ENCODE measurements at regions not wholly inside any gene's neighbourhood (a gene's known extent, or its start where the extent isn't known, plus 50 kb on each side); places are given as distances from the start of the nearest gene placed in this dataset.

DNA sequence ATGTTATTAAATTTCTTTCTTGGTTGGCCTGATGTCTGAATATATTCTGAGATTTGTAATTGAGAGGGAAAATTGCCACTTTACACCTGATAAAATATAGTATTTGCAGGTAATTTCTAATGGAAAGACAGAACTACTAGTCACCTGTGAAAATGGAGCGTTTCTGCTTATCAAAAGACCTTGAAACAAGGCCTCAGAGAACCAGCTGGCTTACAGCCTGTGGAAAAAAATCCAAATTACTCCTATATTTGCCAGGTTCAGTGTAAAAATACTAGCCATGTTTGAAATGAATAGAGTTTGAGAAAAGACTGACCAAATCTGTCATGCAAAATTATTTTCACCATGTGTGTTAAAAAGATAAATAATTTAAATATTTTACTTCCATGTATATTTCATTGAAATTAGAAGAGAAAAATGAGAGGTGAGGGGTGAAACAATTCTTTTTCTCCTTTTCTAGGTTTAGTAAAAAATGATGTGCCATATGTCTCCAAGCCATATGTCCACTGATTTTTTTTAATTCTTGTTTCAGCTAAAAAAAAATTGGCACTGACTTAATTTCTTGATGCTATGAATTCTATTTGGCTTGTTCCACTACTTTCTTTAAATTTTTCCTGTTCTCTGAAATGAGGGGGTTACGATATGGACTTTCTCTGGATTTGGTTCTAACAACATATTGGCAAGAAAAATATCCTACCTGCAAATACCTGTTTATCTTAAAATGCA is 464.9 kb downstream of the GRXCR1 start:
- no peak for DNase-seq (ENCODE audit: low spot score)
- in situ Hi-C loops (cut with MboI; ENCODE audit: low sequenced_read_pairs, unreplicated experiment), result no loop called here

DNA sequence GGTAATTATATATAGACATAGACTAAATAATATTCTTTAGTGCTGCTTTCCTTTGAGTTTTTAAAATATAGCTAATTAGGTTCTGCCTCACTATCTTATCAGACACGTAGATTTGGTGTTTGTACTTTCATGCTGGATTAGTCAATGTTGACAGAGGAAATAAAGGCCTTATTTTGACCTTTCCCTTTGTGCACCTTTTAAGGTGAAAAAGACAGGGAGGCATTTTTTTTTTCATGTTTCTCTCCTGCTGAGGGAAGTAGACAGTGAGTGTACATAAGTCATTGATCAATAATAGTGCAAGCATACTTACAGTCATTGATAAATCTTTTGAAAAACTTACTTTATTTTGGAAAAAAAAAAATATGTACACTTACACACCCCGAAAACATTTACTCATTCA is 467.8 kb downstream of the GRXCR1 start:
- DNase-seq (ENCODE audit: low spot score), result no peak
- TF ChIP-seq, protein P1, sequence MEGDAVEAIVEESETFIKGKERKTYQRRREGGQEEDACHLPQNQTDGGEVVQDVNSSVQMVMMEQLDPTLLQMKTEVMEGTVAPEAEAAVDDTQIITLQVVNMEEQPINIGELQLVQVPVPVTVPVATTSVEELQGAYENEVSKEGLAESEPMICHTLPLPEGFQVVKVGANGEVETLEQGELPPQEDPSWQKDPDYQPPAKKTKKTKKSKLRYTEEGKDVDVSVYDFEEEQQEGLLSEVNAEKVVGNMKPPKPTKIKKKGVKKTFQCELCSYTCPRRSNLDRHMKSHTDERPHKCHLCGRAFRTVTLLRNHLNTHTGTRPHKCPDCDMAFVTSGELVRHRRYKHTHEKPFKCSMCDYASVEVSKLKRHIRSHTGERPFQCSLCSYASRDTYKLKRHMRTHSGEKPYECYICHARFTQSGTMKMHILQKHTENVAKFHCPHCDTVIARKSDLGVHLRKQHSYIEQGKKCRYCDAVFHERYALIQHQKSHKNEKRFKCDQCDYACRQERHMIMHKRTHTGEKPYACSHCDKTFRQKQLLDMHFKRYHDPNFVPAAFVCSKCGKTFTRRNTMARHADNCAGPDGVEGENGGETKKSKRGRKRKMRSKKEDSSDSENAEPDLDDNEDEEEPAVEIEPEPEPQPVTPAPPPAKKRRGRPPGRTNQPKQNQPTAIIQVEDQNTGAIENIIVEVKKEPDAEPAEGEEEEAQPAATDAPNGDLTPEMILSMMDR (IDR thresholded peaks at IDR 0.05; ENCODE audit: borderline replicate concordance, control extremely low read depth, extremely low read depth, insufficient read depth, missing control alignments), result no peak
- in situ Hi-C loops (cut with MboI; ENCODE audit: low sequenced_read_pairs, unreplicated experiment), result no loop called here

More for the DNA sequence above, 464.9 kb downstream of the GRXCR1 start:
- TF ChIP-seq, protein P1 (IDR thresholded peaks at IDR 0.05; ENCODE audit: borderline replicate concordance, control extremely low read depth, extremely low read depth, insufficient read depth, missing control alignments), result no peak

DNA sequence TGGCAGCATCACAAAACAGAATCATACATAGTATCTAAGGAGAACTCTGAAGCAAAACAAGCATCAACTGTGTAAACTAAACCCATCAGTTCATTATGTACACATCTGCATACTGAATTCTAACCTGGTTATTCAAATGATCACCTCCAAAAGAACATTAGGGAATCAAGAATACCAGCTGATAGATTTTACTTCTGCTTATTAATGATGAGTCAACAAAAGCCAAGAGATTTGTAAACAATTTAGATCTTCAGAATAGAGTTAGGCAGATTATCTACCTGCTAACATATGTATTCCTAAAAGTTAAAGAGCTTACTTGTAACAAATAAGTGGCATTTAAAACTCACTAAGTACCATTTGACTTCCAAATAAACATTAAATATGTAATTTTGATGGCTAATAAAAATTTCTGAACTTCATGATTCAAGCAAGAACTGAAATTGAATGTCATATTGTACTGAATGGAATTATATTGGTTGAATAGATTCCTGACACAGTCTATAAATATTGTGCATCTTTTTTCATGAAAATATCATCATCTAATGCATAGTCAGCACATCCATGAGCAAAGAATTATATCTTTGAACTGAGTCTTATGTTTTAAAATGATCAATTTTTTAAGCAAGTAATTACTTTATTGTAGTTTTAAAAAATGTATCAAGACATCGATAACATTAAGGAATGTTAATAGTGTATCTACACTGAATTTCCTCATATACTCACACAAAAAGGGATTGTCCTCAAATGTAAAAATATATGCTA is 470.5 kb downstream of the GRXCR1 start:
- DNase-seq (ENCODE audit: low spot score), result no peak
- in situ Hi-C loops (cut with MboI; ENCODE audit: low sequenced_read_pairs, unreplicated experiment), result no loop called here
- TF ChIP-seq, protein P1 (IDR thresholded peaks at IDR 0.05; ENCODE audit: borderline replicate concordance, control extremely low read depth, extremely low read depth, insufficient read depth, missing control alignments), result no peak

DNA sequence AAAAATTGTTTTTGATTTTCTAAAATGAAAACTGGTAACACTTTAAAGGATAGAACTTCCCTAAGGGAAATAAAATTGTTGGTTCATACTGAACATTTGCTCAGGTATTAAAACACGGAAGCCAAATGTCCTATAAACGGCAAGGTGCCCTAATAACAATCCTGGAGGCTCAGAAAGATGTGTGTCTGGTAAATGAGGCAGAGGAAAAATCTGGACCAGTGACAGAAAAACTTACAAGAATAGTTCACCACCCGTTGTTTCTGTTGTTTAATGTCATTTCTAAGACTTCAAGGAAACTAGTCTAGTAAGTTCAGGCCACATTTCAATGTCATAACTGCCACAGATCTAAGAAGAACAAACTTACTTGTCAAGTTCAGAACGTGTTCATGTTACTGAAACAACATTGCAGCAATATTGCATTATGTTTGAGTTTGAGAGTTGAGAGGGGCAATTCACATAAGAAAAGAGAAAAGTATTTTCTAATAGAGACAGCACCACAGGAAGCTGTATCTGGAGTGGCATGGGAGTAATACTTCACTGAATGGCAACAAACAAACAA is 476.6 kb downstream of the GRXCR1 start:
- no peak for DNase-seq (ENCODE audit: low spot score)
- in situ Hi-C loops (cut with MboI; ENCODE audit: low sequenced_read_pairs, unreplicated experiment), result no loop called here
- TF ChIP-seq, protein P1 (IDR thresholded peaks at IDR 0.05; ENCODE audit: borderline replicate concordance, control extremely low read depth, extremely low read depth, insufficient read depth, missing control alignments), result no peak

DNA sequence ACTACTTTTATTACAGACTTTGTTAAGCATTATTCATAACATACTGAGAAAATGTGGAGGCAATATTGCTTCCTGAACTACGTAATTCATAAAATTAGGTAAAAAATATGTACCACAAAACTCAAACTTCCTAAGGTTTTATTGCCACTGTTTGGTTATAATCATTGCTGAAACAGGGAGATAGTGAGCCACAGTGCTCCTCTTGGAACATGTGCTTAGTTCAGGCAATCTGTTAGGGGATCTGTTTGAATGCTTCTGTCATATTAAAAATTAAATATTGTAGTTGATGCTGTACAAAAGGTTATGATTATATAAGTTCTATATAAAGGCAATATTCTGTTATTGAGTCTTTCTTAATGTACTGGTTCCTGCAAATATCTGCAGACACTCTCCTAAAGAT is 480.7 kb downstream of the GRXCR1 start:
- TF ChIP-seq, protein P1 (IDR thresholded peaks at IDR 0.05; ENCODE audit: borderline replicate concordance, control extremely low read depth, extremely low read depth, insufficient read depth, missing control alignments), result no peak
- in situ Hi-C loops (cut with MboI; ENCODE audit: low sequenced_read_pairs, unreplicated experiment), result no loop called here
- DNase-seq (ENCODE audit: low spot score), result no peak

DNA sequence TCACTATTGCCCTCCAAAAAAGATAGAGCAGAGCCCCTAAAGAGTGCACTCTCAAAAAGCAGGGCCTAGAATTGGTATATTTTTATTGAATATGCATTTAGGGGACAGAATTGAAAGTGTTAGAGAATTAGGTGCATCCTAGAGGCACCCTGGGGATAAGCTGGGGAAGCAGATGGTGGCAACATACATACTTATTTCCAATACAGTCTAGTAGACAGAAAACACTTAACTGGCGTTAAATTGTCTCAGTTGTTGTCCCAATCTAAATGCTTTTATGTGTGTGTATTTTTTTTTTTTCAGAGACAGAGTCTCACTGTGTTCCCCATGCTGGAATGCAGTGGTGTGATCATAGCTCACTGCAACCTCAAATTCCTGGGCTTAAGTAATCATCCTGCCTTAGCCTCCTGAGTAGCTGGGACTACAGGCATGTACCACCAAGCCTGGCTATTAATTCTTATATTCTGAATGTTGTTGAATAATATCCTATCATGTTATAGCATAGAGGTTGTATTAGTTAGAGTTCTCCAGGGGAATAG is 481.8 kb downstream of the GRXCR1 start:
- TF ChIP-seq, protein P1 (IDR thresholded peaks at IDR 0.05; ENCODE audit: borderline replicate concordance, control extremely low read depth, extremely low read depth, insufficient read depth, missing control alignments), result no peak
- in situ Hi-C loops (cut with MboI; ENCODE audit: low sequenced_read_pairs, unreplicated experiment), result no loop called here
- DNase-seq (ENCODE audit: low spot score), result no peak

Data from GM13976 (cell line).